Keratinocyte (primary cell): ENCODE measurements at regions not wholly inside any gene's neighbourhood (a gene's known extent, or its start where the extent isn't known, plus 50 kb on each side); places are given as distances from the start of the nearest gene placed in this dataset.

ENCODE experiments used
- CTCF ChIP-seq, 3 experiments: IDR thresholded peaks in 1 of 3; conservative IDR thresholded peaks in 1 of 3; optimal IDR thresholded peaks in 1 of 3; 2 replicates in 2 of 3; 3 replicates in 1 of 3; pipeline versions ENCODE3 to v1.5.1; 2011; ENCODE audit warnings: low read length in 3 of 3, mild to moderate bottlenecking in 3 of 3, moderate library complexity in 2 of 3, control low read depth in 1 of 3, inconsistent platforms in 1 of 3; ENCODE audit not compliant: insufficient read depth in 2 of 3; ENCODE audit errors: extremely low read depth in 1 of 3
- EZH2 ChIP-seq: IDR thresholded peaks from one replicate; pipeline ENCODE4 v1.6.1; 2012; ENCODE audit warnings: inconsistent platforms, mild to moderate bottlenecking, low read length, moderate library complexity

GRCh38 chr6:4599924-4600323 is 176.3 kb upstream of the CDYL start:
- TF ChIP-seq CTCF (optimal IDR thresholded peaks at IDR 0.05 in 1 of 3, IDR thresholded peaks at IDR 0.05 in 1 of 3, conservative IDR thresholded peaks at IDR 0.05 in 1 of 3; ENCODE audit: extremely low read depth in 1 of 3, insufficient read depth in 2 of 3, low read length in 3 of 3) (no peak), EZH2 (no peak)
